GM23338 (cell line): ENCODE measurements at regions not wholly inside any gene's neighbourhood (a gene's known extent, or its start where the extent isn't known, plus 50 kb on each side); places are given as distances from the start of the nearest gene placed in this dataset.

Experiments
- ATAC-seq: fragments of 200-7000 bp; cut with Tn5 transposase; 3 replicates; pipeline ENCODE4 v1.9.1; 2020
- DNase-seq: peaks from one replicate; pipeline ENCODE4 v3.0.0-alpha.2; 2015; ENCODE audit warnings: low spot score
- H2AFZ ChIP-seq: fragments of 200-600 bp; sonication (generic); 2 replicates; pipeline ENCODE4 v1.8.0; 2016; ENCODE audit warnings: antibody characterized with exemption, mild to moderate bottlenecking, moderate library complexity
- H3F3A ChIP-seq: fragments of 200-600 bp; sonication (generic); replicated peaks from 2 replicates; pipeline ENCODE4 v1.8.0; 2017; ENCODE audit warnings: antibody characterized with exemption, mixed run types, low read depth
- H3K27ac ChIP-seq: fragments of 200-600 bp; sonication (generic); 2 replicates; pipeline ENCODE4 v1.6.1; 2016; ENCODE audit warnings: low read depth
- H3K27me3 ChIP-seq: fragments of 200-600 bp; sonication (generic); 2 replicates; pipeline ENCODE4 v1.8.0; 2016; ENCODE audit warnings: mild to moderate bottlenecking, mixed run types, moderate library complexity; ENCODE audit not compliant: insufficient read depth
- H3K36me3 ChIP-seq: fragments of 200-600 bp; sonication (generic); 2 replicates; pipeline ENCODE4 v1.8.0; 2016; ENCODE audit warnings: mild to moderate bottlenecking; ENCODE audit not compliant: insufficient read depth
- H3K4me1 ChIP-seq: fragments of 200-600 bp; sonication (generic); 2 replicates; pipeline ENCODE4 v1.8.0; 2016; ENCODE audit warnings: mild to moderate bottlenecking, moderate library complexity; ENCODE audit not compliant: insufficient read depth
- H3K4me2 ChIP-seq: fragments of 200-600 bp; sonication (generic); 2 replicates; pipeline ENCODE4 v1.7.1; 2017; ENCODE audit warnings: mixed run types
- H3K4me3 ChIP-seq: fragments of 200-600 bp; sonication (generic); 2 replicates; pipeline ENCODE4 v1.6.1; 2016; ENCODE audit warnings: mixed run types
- H3K79me2 ChIP-seq: fragments of 200-600 bp; sonication (generic); replicated peaks from 2 replicates; pipeline ENCODE4 v1.8.0; 2017; ENCODE audit warnings: mild to moderate bottlenecking; ENCODE audit not compliant: insufficient read depth
- H3K9me2 ChIP-seq: fragments of 200-600 bp; sonication (generic); 2 replicates; pipeline ENCODE4 v1.8.0; 2017; ENCODE audit not compliant: insufficient read depth
- H4K20me1 ChIP-seq: fragments of 200-600 bp; sonication (generic); replicated peaks from 2 replicates; pipeline ENCODE4 v1.8.0; 2017; ENCODE audit warnings: mild to moderate bottlenecking; ENCODE audit not compliant: insufficient read depth
- H3K27ac Mint-ChIP-seq: 2 replicates; pipeline ENCODE4 v1.8.0; 2020; ENCODE audit warnings: inconsistent platforms, mild to moderate bottlenecking, moderate library complexity, mixed read lengths
- H3K27me3 Mint-ChIP-seq: 3 replicates; pipeline ENCODE4 v1.8.0; 2022; ENCODE audit warnings: low read depth, mild to moderate bottlenecking, moderate library complexity, mixed read lengths, inconsistent platforms; ENCODE audit not compliant: insufficient read depth, poor library complexity
- H3K36me3 Mint-ChIP-seq: 3 replicates; pipeline ENCODE4 v1.8.0; 2021; ENCODE audit warnings: low read depth, mild to moderate bottlenecking, inconsistent platforms, moderate library complexity, mixed read lengths
- H3K4me1 Mint-ChIP-seq: 3 replicates; pipeline ENCODE4 v1.8.0; 2020; ENCODE audit warnings: mild to moderate bottlenecking, inconsistent platforms, mixed read lengths
- H3K4me3 Mint-ChIP-seq: 3 replicates; pipeline ENCODE4 v1.8.0; 2021; ENCODE audit warnings: moderate library complexity, mild to moderate bottlenecking, inconsistent platforms, mixed read lengths
- H3K9me3 Mint-ChIP-seq: 3 replicates; pipeline ENCODE4 v1.8.0; 2020; ENCODE audit warnings: moderate library complexity, mild to moderate bottlenecking, inconsistent platforms, mixed read lengths
- CREB1 ChIP-seq: fragments of 250-450 bp; sonication (Bioruptor Pico); IDR thresholded peaks from 2 replicates; pipeline ENCODE4 v1.5.0; 2020; ENCODE audit warnings: low read depth, mild to moderate bottlenecking, moderate library complexity
- EZH2 ChIP-seq: fragments of 200-600 bp; sonication (generic); IDR thresholded peaks from one replicate; pipeline ENCODE4 v1.8.0; 2017; ENCODE audit warnings: antibody characterized with exemption, mild to moderate bottlenecking, low read depth; ENCODE audit not compliant: unreplicated experiment
- EZH2phosphoT487 ChIP-seq: fragments of 200-600 bp; sonication (generic); IDR thresholded peaks from one replicate; pipeline ENCODE4 v1.8.1; 2018; ENCODE audit warnings: antibody characterized with exemption; ENCODE audit not compliant: unreplicated experiment
- NANOG ChIP-seq: IDR thresholded peaks from 2 replicates; pipeline ENCODE4 v1.6.1; 2016; ENCODE audit warnings: antibody characterized with exemption, borderline replicate concordance
- STAT1 ChIP-seq: IDR thresholded peaks from one replicate; pipeline ENCODE4 v1.6.1; 2016; ENCODE audit warnings: antibody characterized with exemption; ENCODE audit not compliant: unreplicated experiment
- ZNF114 ChIP-seq: fragments of 250-450 bp; sonication (Bioruptor Pico); IDR thresholded peaks from 2 replicates; pipeline ENCODE4 v1.5.0; 2020; ENCODE audit warnings: mild to moderate bottlenecking, moderate library complexity
- ZNF331 ChIP-seq: fragments of 250-450 bp; sonication (Bioruptor Pico); IDR thresholded peaks from 2 replicates; pipeline ENCODE4 v1.5.0; 2020; ENCODE audit warnings: low read depth, mild to moderate bottlenecking, moderate library complexity
- TF ChIP-seq, protein P1 (sequence below), 2 experiments: fragments of 200-600 bp in 1 of 2; sonication (generic) in 1 of 2; conservative IDR thresholded peaks; 2 replicates each; pipeline versions ENCODE4 v1.5.1 to v1.6.1; 2016 to 2017; ENCODE audit warnings: antibody characterized with exemption in 2 of 2, low read depth in 2 of 2, mild to moderate bottlenecking in 2 of 2, moderate library complexity in 1 of 2
- TF ChIP-seq, protein P2 (sequence below): IDR thresholded peaks from 2 replicates; pipeline ENCODE4 v1.6.1; 2016; ENCODE audit warnings: antibody characterized with exemption

DNA sequence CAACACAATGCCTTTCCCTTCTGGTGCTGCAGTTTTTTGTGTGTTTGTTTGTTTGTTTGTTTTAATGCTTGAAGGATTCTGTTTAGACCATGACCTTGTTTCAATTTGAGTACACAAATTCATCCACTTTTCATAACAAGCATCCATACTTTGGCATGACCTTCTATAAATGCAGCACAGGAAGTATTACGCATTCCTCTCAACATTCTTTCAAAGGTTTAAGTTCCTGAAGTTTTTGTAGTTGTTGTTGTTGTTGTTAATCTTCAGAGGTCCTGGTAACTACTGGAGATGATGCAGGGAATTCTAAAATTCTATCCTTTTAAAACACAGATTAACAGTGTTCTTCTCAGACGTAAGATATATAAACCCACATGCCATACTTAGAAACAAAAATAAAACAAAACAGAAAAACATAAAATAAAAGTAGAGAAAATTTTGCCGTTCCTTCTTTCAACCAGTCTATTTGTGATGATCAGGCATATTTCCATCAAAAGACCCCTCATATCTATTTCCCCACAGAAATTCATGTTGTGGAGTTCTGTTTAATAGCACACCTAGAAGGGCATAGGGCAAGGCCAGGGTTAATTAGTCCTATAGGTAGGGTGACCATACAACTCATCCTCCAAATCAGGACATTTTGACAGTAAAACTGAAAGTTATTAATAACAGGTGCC, 529.9 kb downstream of the NOVA1 start:
- H4K20me1 ChIP-seq: no peaks in the 10 kb centered on the region
- Mint-ChIP-seq H3K4me3 (no peak overlapping the region), H3K4me1 (peaks cover 12% of the 10 kb centered on the region; the same call in 2 of the 3 replicates), H3K27ac (peak overlapping the region; percentile 2; the same call in 1 of the 2 replicates), H3K27me3 (no peaks in the 10 kb centered on the region), H3K36me3 (no peaks in the 10 kb centered on the region), H3K9me3 (no peaks in the 10 kb centered on the region)
- TF ChIP-seq NANOG: no peak
- no peak for TF ChIP-seq CREB1 (CRISPR knock-in tag)
- TF ChIP-seq, protein P1, sequence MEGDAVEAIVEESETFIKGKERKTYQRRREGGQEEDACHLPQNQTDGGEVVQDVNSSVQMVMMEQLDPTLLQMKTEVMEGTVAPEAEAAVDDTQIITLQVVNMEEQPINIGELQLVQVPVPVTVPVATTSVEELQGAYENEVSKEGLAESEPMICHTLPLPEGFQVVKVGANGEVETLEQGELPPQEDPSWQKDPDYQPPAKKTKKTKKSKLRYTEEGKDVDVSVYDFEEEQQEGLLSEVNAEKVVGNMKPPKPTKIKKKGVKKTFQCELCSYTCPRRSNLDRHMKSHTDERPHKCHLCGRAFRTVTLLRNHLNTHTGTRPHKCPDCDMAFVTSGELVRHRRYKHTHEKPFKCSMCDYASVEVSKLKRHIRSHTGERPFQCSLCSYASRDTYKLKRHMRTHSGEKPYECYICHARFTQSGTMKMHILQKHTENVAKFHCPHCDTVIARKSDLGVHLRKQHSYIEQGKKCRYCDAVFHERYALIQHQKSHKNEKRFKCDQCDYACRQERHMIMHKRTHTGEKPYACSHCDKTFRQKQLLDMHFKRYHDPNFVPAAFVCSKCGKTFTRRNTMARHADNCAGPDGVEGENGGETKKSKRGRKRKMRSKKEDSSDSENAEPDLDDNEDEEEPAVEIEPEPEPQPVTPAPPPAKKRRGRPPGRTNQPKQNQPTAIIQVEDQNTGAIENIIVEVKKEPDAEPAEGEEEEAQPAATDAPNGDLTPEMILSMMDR (conservative IDR thresholded peaks at IDR 0.05; ENCODE audit: low read depth in 2 of 2): no peak
- TF ChIP-seq ZNF114: no peak
- no peak for TF ChIP-seq STAT1
- TF ChIP-seq ZNF331: no peak
- H3K27ac ChIP-seq: no peak overlapping the region
- DNase-seq: peak; percentile 14
- no peaks in the 10 kb centered on the region for H3K4me1 ChIP-seq
- no peaks in the 10 kb centered on the region for H3F3A ChIP-seq
- H3K4me3 ChIP-seq: no peak overlapping the region
- no peak for ATAC-seq
- H2AFZ ChIP-seq: no peak overlapping the region
- H3K9me2 ChIP-seq: no peaks in the 10 kb centered on the region
- no peaks in the 10 kb centered on the region for H3K79me2 ChIP-seq
- no peaks in the 10 kb centered on the region for H3K36me3 ChIP-seq
- no peaks in the 10 kb centered on the region for H3K27me3 ChIP-seq
- no peak overlapping the region for H3K4me2 ChIP-seq

DNA sequence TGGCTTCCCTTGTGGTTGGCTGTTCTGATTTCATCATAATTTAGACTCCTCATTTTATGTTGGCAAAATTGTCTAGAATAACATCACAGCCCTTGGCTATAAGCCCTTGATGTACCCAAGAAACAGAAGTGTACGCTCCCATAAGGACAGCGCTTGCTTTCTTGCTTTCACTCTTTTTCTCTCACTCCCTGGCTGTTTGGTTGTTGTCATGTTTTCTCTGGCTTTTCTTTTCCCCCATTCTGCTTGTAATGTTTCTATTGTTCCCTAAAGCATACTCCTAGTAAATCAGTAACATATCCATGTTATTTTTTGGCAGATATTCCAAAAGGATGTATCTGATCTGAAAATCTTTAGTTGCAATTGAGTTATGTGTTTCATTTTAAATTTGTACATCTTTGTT, 530.5 kb downstream of the NOVA1 start:
- no peaks in the 10 kb centered on the region for H3K9me3 Mint-ChIP-seq
- no peak overlapping the region; the same call in 1 of the 2 replicates for H3K27ac Mint-ChIP-seq
- no peaks in the 10 kb centered on the region for H3K36me3 Mint-ChIP-seq
- no peaks in the 10 kb centered on the region for H3K9me2 ChIP-seq
- H3K4me1 ChIP-seq: no peaks in the 10 kb centered on the region
- no peak for DNase-seq
- H3K4me2 ChIP-seq: no peak overlapping the region
- TF ChIP-seq EZH2phosphoT487: no peak
- no peaks in the 10 kb centered on the region for H4K20me1 ChIP-seq
- peaks cover 12% of the 10 kb centered on the region; the same call in 2 of the 3 replicates for H3K4me1 Mint-ChIP-seq
- no peaks in the 10 kb centered on the region for H3F3A ChIP-seq
- H3K27me3 Mint-ChIP-seq: no peaks in the 10 kb centered on the region
- H3K27me3 ChIP-seq: no peaks in the 10 kb centered on the region
- H3K4me3 ChIP-seq: no peak overlapping the region
- H2AFZ ChIP-seq: no peak overlapping the region
- H3K79me2 ChIP-seq: no peaks in the 10 kb centered on the region
- H3K4me3 Mint-ChIP-seq: no peak overlapping the region
- H3K27ac ChIP-seq: no peak overlapping the region
- ATAC-seq: no peak
- no peaks in the 10 kb centered on the region for H3K36me3 ChIP-seq

DNA sequence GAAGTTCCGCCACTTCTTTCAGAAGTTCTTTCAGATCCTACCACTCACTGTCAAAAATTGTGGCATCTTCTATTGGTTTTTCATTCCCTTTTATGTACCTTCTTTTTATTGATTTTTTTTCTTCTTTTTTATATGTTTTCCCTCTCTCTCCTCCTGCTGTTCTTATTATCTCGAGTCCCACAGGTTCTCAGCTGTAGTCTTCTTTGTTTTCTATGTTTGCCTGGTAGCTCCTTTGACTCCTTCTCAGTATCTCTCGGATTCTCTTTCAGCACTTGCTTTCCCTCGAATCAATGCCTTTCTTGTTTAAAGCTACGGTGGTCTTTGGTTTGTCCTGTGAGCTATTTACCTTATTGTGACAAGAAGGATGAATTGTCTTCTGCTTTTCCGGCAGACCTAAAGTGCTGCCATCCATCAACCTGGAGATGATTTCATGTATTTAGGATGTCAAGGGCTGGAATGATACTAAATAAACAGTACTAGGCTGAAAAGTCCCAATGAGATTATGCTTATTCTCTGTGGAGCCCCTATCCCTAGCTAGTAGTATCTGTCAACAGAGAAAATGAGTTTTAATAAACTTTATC, 541.7 kb downstream of the NOVA1 start:
- Histone ChIP-seq H4K20me1 (no peaks in the 10 kb centered on the region), H3K4me3 (no peak overlapping the region), H3K4me1 (no peaks in the 10 kb centered on the region), H3K27me3 (peaks cover under 1% of the 10 kb centered on the region; the same call in 1 of the 2 replicates), H3K36me3 (no peaks in the 10 kb centered on the region), H3F3A (no peaks in the 10 kb centered on the region), H3K79me2 (no peaks in the 10 kb centered on the region), H3K9me2 (0 out of 2 replicates have a peak, but pooled peaks cover 10% of the 10 kb centered on the region), H3K27ac (no peak overlapping the region), H2AFZ (no peak overlapping the region), H3K4me2 (no peak overlapping the region)
- no peak for TF ChIP-seq CREB1 (CRISPR knock-in tag)
- no peak for TF ChIP-seq EZH2
- no peak for TF ChIP-seq NANOG
- TF ChIP-seq, protein P2, sequence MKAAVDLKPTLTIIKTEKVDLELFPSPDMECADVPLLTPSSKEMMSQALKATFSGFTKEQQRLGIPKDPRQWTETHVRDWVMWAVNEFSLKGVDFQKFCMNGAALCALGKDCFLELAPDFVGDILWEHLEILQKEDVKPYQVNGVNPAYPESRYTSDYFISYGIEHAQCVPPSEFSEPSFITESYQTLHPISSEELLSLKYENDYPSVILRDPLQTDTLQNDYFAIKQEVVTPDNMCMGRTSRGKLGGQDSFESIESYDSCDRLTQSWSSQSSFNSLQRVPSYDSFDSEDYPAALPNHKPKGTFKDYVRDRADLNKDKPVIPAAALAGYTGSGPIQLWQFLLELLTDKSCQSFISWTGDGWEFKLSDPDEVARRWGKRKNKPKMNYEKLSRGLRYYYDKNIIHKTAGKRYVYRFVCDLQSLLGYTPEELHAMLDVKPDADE: no peak
- TF ChIP-seq EZH2phosphoT487: no peak
- TF ChIP-seq STAT1: no peak
- TF ChIP-seq, protein P1 (conservative IDR thresholded peaks at IDR 0.05; ENCODE audit: low read depth in 2 of 2): no peak
- ATAC-seq: no peak
- H3K4me1 Mint-ChIP-seq: no peaks in the 10 kb centered on the region; the same call in 2 of the 3 replicates
- H3K27ac Mint-ChIP-seq: no peak overlapping the region
- H3K9me3 Mint-ChIP-seq: peaks cover 13% of the 10 kb centered on the region
- H3K27me3 Mint-ChIP-seq: no peaks in the 10 kb centered on the region
- DNase-seq: no peak
- H3K4me3 Mint-ChIP-seq: no peak overlapping the region
- peaks cover 6% of the 10 kb centered on the region; the same call in 1 of the 3 replicates for H3K36me3 Mint-ChIP-seq
